ENCODE measurements at regions not wholly inside any gene's neighbourhood (a gene's known extent, or its start where the extent isn't known, plus 50 kb on each side); places are given as distances from the start of the nearest gene placed in this dataset.
"Not testable (repeated sequence)": the region's sequence is repeated elsewhere in the genome, so short reads cannot be mapped to it uniquely, and the experiment has no call there.

GRCh38 chr15:30720825-30721224, 94.9 kb downstream of the ARHGAP11B start:
- TF ChIP-seq POLR2A, CTCF (IDR thresholded peaks at IDR 0.05): not testable (repeated sequence)

All from gastroesophageal sphincter (tissue), 3 donors.